GM21390 (cell line): ENCODE measurements at regions not wholly inside any gene's neighbourhood (a gene's known extent, or its start where the extent isn't known, plus 50 kb on each side); places are given as distances from the start of the nearest gene placed in this dataset.
"Not testable (repeated sequence)": the region's sequence is repeated elsewhere in the genome, so short reads cannot be mapped to it uniquely, and the experiment has no call there.

ENCODE experiments used
- ATAC-seq: cut with Tn5 transposase; IDR thresholded peaks from one replicate; pipeline ENCODE4 v1.9.1; 2021; ENCODE audit not compliant: unreplicated experiment

GRCh38 chr6:4420160-4420865 lies 284.9 kb upstream of the ECI2 start:
- ATAC-seq, result no peak

- ATAC-seq, result no peak
Observed at GRCh38 chr6:4415549-4415948, 280.2 kb upstream of the ECI2 start.

GRCh38 chr6:4414078-4414477 lies 278.7 kb upstream of the ECI2 start:
- not testable (repeated sequence) for ATAC-seq

- no peak for ATAC-seq
Observed at GRCh38 chr6:4413073-4413472, 277.7 kb upstream of the ECI2 start.

GRCh38 chr6:4412488-4412887 lies 277.1 kb upstream of the ECI2 start:
- no peak for ATAC-seq

DNA sequence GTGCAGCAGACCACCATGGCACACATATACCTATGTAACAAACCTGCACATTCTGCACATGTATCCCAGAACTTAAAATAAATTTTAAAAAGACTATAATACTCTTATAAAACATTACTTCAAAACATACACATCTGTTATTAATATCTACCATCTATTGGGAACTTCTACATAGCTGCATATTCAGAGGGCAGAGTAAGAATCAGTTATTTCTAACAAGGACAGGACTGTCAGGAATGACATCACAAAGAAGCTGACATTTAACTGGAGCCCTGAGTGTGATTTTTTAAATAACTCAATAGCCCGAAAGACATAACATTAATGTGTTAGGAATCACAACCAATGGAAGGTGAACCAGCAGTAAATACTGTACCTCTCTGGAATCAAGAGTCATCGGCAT lies 276.7 kb upstream of the ECI2 start:
- no peak for ATAC-seq

GRCh38 chr6:4407710-4408109 lies 272.3 kb upstream of the ECI2 start:
- peak; percentile 100 for ATAC-seq

DNA sequence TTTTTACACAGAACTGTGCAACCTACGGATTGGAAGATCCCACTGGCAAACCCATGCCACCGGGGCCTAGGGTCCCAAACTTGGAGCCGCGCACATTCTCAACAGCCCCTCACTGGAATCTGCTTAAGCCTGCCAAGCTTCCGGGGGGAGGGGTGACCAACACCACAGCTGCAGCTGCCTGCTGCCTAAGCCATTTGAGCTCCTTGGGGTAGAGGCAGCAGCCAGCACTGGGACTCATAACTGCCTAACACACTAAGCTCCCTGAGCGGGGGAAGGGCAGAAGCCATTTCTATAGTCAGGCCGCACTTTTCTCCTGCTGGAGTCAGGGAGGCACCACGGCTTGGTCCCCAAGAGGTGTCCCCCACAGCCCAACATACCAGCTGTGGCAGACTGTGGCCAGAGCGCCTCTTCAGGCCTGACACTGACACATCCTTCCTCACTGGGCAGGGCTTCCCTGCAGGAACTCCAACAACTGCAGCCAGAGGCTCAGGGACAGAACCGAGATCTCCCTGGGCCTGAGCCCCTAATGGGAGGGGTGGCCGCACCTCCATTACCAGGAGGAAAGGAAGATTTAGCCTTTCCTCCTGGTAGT lies 270.3 kb upstream of the ECI2 start:
- ATAC-seq, result no peak

GRCh38 chr6:4404415-4404814 lies 269.0 kb upstream of the ECI2 start:
- ATAC-seq, result no peak

- no peak for ATAC-seq
Observed at GRCh38 chr6:4403828-4404227, 268.5 kb upstream of the ECI2 start.

DNA sequence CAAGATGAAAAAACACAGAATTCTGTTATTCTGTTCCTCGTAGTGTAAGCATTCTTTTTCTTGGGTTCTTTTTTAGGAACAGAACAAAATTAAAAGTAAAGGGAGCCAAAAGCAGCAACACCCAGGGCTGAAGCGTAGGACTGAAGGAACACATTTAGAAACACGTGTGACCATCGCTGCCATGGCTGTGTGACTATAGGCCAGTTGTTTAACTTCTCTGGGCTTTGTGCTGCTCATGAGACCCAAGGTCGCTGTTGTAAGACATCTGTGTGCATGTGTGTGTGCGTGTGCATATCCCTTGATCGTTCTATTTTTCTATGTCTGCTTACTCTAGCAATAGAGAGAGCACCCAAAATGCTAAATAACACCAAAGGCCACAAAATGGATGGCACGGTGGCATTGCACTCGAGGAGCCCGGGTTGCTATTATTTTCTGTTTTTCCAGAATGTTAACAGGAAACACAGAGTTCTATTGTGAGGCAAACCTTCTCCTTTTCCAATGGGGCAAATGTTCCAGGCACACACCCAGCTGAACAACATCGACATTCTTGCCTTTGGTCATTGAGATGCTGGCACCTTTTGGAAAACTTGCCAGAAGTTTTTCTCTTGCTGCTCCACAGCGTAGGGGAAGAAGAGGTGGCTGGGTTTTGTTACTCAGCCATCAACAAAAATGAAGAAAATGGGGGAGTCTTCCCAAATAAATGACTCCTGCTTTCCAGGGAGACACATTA lies 267.8 kb upstream of the ECI2 start:
- no peak for ATAC-seq

DNA sequence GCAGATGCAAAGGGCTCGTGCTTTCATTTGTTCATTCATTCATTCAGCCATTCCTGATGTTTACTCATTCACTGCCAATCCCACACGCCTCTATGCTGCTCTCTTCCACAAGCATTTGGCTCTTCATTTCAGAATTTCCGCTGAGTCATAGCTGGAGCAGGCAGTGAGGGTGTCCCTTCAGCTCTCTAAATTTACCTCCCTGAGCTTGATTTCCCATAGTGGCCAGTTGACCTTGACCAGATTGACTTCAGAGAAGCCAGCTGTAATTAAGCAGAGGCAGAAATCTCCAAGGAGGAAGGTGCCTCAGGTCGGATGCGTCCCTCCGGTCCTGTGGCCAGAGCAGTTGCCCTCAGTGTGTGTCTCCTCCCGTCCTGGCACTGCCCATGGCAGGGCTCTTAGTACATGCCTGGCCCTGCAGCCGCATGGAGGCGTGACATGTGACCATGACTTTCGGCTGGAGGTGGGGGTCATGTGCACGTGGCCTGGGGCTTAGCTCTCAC lies 267.2 kb upstream of the ECI2 start:
- no peak for ATAC-seq

GRCh38 chr6:4401408-4402368 lies 266.3 kb upstream of the ECI2 start:
- no peak for ATAC-seq

DNA sequence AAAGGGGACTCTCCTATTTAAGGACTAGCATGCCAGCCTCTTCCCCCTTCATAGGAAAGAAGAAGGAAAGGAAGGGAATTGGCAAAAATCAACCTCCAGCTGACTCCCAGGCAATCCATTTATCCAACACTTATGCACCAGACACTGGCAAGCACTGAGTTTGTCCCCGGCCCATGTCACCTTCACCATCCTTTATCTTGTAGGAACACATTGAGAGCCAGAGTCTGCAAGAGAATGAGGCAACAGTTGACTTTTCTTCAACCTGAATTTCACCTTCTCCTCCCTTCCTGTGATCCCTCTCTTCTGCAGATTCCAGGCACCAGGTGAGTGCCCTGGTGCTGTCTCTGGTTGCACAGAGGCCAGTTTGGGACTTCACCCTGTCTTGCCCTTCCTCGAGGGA lies 264.3 kb upstream of the ECI2 start:
- ATAC-seq, result no peak

DNA sequence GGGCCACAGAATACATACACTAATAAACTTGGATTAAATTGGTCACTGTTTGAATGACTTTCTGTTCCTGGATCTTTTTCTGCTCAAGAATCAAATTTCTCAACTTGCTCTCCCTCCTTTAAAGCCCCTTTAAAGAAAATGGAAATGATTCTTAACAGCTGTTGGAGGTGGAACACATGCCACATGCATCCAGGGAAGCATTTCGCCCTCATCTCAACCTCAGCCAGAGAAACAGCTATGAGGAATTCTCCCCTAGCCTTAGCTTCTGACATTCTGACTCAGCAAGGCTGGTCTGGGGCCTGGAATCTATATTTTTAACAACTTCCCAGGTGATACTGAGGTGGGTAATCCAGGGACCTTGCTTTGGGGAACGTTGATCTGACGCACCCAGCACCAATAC lies 263.4 kb upstream of the ECI2 start:
- ATAC-seq, result no peak

GRCh38 chr6:4397307-4397706 lies 261.9 kb upstream of the ECI2 start:
- no peak for ATAC-seq

DNA sequence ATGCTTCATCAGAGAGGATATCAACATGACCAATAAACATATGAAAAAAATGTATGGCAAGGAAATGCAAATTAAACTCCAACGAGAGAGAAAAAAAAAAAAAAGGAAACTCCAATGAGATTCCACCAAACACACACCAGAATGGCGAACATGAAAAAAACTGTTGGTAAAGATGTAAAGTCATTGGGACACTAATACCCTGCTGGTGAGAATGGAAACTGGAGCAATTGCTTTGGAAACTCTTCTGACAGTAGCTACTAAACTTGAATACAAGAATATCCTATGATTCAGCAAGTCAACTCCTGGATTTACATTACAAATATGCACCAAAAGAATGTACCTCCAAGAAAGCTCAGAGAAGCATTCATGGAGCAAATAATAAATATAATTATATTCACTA lies 260.7 kb upstream of the ECI2 start:
- ATAC-seq, result no peak

DNA sequence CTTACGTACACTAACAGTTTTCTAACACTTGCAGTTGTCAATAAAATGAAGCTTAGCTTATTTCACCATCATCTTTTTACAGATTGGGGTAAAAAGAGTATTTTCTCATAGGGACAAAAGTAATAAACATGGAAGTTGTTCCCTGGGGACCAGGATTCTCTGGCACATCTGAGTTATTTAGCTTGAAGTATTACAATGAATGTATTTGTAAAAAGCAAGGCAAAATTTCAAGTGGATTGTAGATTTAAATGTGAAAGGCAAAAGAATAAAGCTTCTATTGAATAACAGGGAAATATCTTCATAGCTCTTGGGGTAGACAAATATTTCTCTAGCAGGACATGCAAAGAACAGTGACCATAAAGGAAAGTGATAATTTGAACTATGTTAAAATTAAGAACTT lies 260.0 kb upstream of the ECI2 start:
- ATAC-seq, result no peak

DNA sequence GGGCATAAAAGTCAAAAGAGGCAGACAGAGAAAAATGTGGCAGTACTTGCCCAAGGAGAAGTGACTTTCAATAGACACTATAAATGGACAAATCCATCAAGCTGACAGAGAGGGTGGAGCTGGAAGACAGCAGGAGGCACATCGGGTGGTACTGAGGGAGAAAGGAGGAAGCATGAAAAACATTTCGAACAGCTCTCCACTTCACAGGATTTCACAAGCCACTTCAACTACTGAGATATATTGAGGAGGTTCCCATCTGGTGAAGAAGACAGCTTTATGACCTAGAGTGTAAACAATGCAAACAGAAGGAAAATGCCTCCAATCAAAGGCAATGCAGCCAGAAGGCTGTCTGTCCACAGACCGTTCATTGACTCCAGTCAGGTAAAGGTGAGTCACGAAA lies 259.4 kb upstream of the ECI2 start:
- no peak for ATAC-seq

DNA sequence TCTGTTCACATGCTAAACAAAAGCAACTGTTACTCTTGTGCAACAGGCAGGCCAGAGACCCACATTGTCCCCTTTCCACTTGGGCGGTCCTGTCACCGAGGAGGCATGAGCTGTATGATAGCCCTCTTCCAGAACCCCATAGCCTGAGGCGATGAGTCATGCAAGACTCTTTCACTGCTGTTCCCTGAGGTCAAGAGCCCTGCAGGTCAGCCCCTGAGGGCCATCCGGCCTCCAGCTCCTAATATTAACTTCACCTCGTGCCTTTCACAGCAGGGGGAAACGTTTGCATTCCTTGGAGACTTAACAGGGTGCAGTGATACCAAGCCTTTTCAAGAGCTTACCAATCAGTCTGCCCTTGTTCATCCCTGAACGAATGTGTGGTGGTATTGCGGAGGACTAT lies 253.3 kb upstream of the ECI2 start:
- ATAC-seq, result no peak

- ATAC-seq, result no peak
Observed at GRCh38 chr6:4384656-4385055, 249.3 kb upstream of the ECI2 start.
